ENCODE measurements at regions not wholly inside any gene's neighbourhood (a gene's known extent, or its start where the extent isn't known, plus 50 kb on each side); places are given as distances from the start of the nearest gene placed in this dataset.

DNA sequence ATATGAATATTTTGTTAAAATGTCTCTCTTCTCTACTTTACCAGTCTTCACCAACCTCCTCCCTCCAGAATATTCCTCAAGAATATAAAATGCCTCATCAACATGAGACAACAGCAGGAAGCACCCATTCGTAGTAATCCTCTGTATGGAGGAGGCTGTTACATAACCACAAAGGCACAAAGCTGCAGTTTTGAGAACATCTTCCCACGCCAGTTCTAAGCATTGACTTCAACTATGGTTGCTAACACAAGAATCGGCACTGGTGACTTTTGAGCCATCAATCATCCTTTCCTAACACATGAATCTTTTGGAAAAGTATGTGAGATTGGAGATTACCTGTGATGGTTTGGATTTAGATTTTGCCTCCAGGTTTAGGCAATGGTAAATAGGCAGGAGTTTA lies 54.9 kb upstream of the CYP1B1 start (continued):
- TF ChIP-seq EZH2phosphoT487 (IDR thresholded peaks at IDR 0.05; ENCODE audit: unreplicated experiment) = no peak
- TF ChIP-seq ZNF331 (CRISPR knock-in tag; IDR thresholded peaks at IDR 0.05; ENCODE audit: low read depth) = no peak
- TF ChIP-seq, protein P1, sequence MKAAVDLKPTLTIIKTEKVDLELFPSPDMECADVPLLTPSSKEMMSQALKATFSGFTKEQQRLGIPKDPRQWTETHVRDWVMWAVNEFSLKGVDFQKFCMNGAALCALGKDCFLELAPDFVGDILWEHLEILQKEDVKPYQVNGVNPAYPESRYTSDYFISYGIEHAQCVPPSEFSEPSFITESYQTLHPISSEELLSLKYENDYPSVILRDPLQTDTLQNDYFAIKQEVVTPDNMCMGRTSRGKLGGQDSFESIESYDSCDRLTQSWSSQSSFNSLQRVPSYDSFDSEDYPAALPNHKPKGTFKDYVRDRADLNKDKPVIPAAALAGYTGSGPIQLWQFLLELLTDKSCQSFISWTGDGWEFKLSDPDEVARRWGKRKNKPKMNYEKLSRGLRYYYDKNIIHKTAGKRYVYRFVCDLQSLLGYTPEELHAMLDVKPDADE (IDR thresholded peaks at IDR 0.05) = no peak
- TF ChIP-seq NANOG (IDR thresholded peaks at IDR 0.05; ENCODE audit: borderline replicate concordance) = no peak
- TF ChIP-seq ZNF114 (CRISPR knock-in tag; IDR thresholded peaks at IDR 0.05) = no peak
- TF ChIP-seq, protein P2, sequence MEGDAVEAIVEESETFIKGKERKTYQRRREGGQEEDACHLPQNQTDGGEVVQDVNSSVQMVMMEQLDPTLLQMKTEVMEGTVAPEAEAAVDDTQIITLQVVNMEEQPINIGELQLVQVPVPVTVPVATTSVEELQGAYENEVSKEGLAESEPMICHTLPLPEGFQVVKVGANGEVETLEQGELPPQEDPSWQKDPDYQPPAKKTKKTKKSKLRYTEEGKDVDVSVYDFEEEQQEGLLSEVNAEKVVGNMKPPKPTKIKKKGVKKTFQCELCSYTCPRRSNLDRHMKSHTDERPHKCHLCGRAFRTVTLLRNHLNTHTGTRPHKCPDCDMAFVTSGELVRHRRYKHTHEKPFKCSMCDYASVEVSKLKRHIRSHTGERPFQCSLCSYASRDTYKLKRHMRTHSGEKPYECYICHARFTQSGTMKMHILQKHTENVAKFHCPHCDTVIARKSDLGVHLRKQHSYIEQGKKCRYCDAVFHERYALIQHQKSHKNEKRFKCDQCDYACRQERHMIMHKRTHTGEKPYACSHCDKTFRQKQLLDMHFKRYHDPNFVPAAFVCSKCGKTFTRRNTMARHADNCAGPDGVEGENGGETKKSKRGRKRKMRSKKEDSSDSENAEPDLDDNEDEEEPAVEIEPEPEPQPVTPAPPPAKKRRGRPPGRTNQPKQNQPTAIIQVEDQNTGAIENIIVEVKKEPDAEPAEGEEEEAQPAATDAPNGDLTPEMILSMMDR (conservative IDR thresholded peaks at IDR 0.05; ENCODE audit: low read depth in 2 of 2) = no peak

DNA sequence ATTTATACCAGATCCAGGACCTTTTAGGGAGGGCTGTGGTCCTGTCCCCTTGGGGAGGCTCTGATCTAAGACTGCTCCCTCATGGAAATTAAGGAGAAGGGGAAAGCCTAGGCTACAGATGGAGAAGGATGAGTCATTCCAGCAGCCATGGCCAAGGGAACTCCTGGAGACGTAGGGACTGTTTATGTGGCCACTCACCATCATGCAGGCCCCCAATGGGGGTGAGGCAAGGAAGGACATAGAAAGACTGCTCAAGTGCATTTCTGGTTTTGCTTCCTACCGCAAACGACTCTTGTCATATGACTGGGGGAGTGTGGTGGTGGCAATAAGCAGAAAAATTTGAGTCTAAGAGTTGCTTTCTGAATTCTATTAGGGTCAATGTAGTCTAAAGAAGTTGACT lies 54.0 kb upstream of the CYP1B1 start:
- Histone ChIP-seq H3K4me3 (no peak overlapping the region), H3F3A (replicated peaks; ENCODE audit: low read depth) (no peaks in the 10 kb centered on the region), H3K4me1 (ENCODE audit: insufficient read depth) (no peaks in the 10 kb centered on the region), H3K9me2 (ENCODE audit: insufficient read depth) (no peaks in the 10 kb centered on the region; the same call in 1 of the 2 replicates), H3K4me2 (no peak overlapping the region), H4K20me1 (replicated peaks; ENCODE audit: insufficient read depth) (no peaks in the 10 kb centered on the region), H3K27me3 (ENCODE audit: insufficient read depth) (no peaks in the 10 kb centered on the region), H3K36me3 (ENCODE audit: insufficient read depth) (no peaks in the 10 kb centered on the region; the same call in 1 of the 2 replicates), H3K79me2 (replicated peaks; ENCODE audit: insufficient read depth) (no peaks in the 10 kb centered on the region), H3K27ac (ENCODE audit: low read depth) (no peak overlapping the region), H2AFZ (no peak overlapping the region)
- DNase-seq (ENCODE audit: low spot score) (no peak), ATAC-seq (no peak)
- Mint-ChIP-seq H3K36me3 (ENCODE audit: low read depth) (peaks cover 34% of the 10 kb centered on the region), H3K4me3 (no peak overlapping the region), H3K4me1 (no peaks in the 10 kb centered on the region), H3K9me3 (peaks cover 40% of the 10 kb centered on the region), H3K27me3 (ENCODE audit: insufficient read depth, low read depth, poor library complexity) (peaks cover 8% of the 10 kb centered on the region), H3K27ac (no peak overlapping the region)
- TF ChIP-seq NANOG (IDR thresholded peaks at IDR 0.05; ENCODE audit: borderline replicate concordance) = no peak
- TF ChIP-seq, protein P2 (conservative IDR thresholded peaks at IDR 0.05; ENCODE audit: low read depth in 2 of 2) = no peak
- TF ChIP-seq REST (IDR thresholded peaks at IDR 0.05; ENCODE audit: unreplicated experiment) = no peak
- TF ChIP-seq ZNF331 (CRISPR knock-in tag; IDR thresholded peaks at IDR 0.05; ENCODE audit: low read depth) = no peak
- TF ChIP-seq POLR2AphosphoS5 (IDR thresholded peaks at IDR 0.05; ENCODE audit: low read depth) = no peak
- TF ChIP-seq JUNB (IDR thresholded peaks at IDR 0.05; ENCODE audit: unreplicated experiment) = no peak
- no peak for TF ChIP-seq EZH2 (IDR thresholded peaks at IDR 0.05; ENCODE audit: low read depth, unreplicated experiment)

All from GM23338 (cell line).